ENCODE measurements at regions not wholly inside any gene's neighbourhood (a gene's known extent, or its start where the extent isn't known, plus 50 kb on each side); places are given as distances from the start of the nearest gene placed in this dataset.

- WGBS, 2 experiments (ENCODE audit: extremely low coverage in 1 of 2, insufficient coverage in 1 of 2, insufficient read length in 1 of 2, insufficient replicate concordance in 2 of 2, low coverage in 1 of 2, low lambda C conversion rate in 2 of 2, missing lambda C conversion rate in 1 of 2): 67% methylated on average over 1 of the region's 1 CpG; no CpG with 5 or more reads in 1 of the 2 experiments
- Histone ChIP-seq H3K4me2 (ENCODE audit: insufficient read depth in 1 of 2, low read depth in 2 of 2, low read length in 2 of 2) (no peak overlapping the region), H2AFZ (ENCODE audit: low read length) (no peak overlapping the region), H4K20me1 (replicated peaks in 1 of 2; ENCODE audit: control insufficient read depth in 1 of 2, insufficient read depth in 2 of 2, low read length in 2 of 2) (no peaks in the 10 kb centered on the region), H2BK120ac (replicated peaks; ENCODE audit: low read depth, low read length) (no peak overlapping the region), H3K14ac (ENCODE audit: insufficient read length) (no peak overlapping the region), H4K5ac (ENCODE audit: insufficient read length, low read depth, low read length) (no peak overlapping the region), H3K79me2 (ENCODE audit: control insufficient read depth in 1 of 2, insufficient read depth in 2 of 2, low read length in 2 of 2) (no peaks in the 10 kb centered on the region), H3K79me1 (ENCODE audit: low read depth, low read length) (no peaks in the 10 kb centered on the region), H2BK20ac (ENCODE audit: low read length) (no peak overlapping the region), H3K23me2 (ENCODE audit: low read depth, low read length) (no peaks in the 10 kb centered on the region; the same call in 1 of the 2 replicates), H3K27ac (ENCODE audit: low read depth, low read length) (no peak overlapping the region), H3K9ac (replicated peaks in 1 of 4; ENCODE audit: extremely low read depth in 1 of 4, low read depth in 3 of 4, low read length in 3 of 4) (no peak overlapping the region), H2BK5ac (ENCODE audit: low read depth, low read length) (no peak overlapping the region), H2BK12ac (ENCODE audit: low read depth, low read length) (no peak overlapping the region), H2AK5ac (ENCODE audit: low read depth, low read length) (no peak overlapping the region), H3K4ac (replicated peaks; ENCODE audit: insufficient read length, low read depth, low read length) (no peak overlapping the region), H4K91ac (replicated peaks; ENCODE audit: insufficient read length, low read length) (no peak overlapping the region), H3K23ac (ENCODE audit: insufficient read length) (no peak overlapping the region), H3K36me3 (ENCODE audit: control insufficient read depth in 2 of 4, insufficient read depth in 4 of 4, low read length in 3 of 4) (no peaks in the 10 kb centered on the region), H3K18ac (ENCODE audit: extremely low read depth, low read length) (no peak overlapping the region), H2BK15ac (ENCODE audit: low read length) (no peak overlapping the region), H3K9me3 (ENCODE audit: insufficient read depth in 2 of 2, low read depth in 1 of 2, low read length in 1 of 2) (peaks cover 0 to 9% of the 10 kb centered on the region in 2 experiments; a peak in 3 of 4 replicates), H4K8ac (ENCODE audit: extremely low read depth, insufficient read depth, low read length) (no peak overlapping the region), H3K4me1 (replicated peaks in 1 of 4; ENCODE audit: control insufficient read depth in 3 of 4, insufficient read depth in 4 of 4, low read length in 3 of 4) (peaks cover 5 to 13% (median 8%) of the 10 kb centered on the region in 4 experiments; a peak in 5 of 7 replicates), H3K56ac (replicated peaks; ENCODE audit: insufficient read length, low read depth, low read length) (no peak overlapping the region), H3K27me3 (replicated peaks in 1 of 4; ENCODE audit: control insufficient read depth in 3 of 4, extremely low read depth in 1 of 4, insufficient read depth in 3 of 4, low read length in 3 of 4) (no peaks in the 10 kb centered on the region), H3K4me3 (ENCODE audit: extremely low read depth in 1 of 4, insufficient read depth in 2 of 4, low read depth in 3 of 4, low read length in 4 of 4) (no peak overlapping the region)
- ChIA-PET CTCF (ENCODE audit: partially characterized antibody) (no interaction called here), POLR2A (ENCODE audit: partially characterized antibody) (interaction anchor here (1.0 kb wide), 1 partner anchor 26 kb away, joined by 3 read pairs; no protein-coding TSS in a partner anchor)
- no peak for TF ChIP-seq NANOG (IDR thresholded peaks at IDR 0.05; ENCODE audit: insufficient read depth, low read depth, low read length, poor library complexity, severe bottlenecking)
- peak in 1 of 2 experiments; percentile 19; a peak in 1 of 4 replicates for TF ChIP-seq RAD21 (IDR thresholded peaks at IDR 0.05 in 1 of 2, conservative IDR thresholded peaks at IDR 0.05 in 1 of 2; ENCODE audit: low read depth in 2 of 2, low read length in 2 of 2)
- TF ChIP-seq SP1 (IDR thresholded peaks at IDR 0.05; ENCODE audit: low read depth, low read length): 0 out of 2 replicates have a peak, but pooled peaks have one; percentile 31
- TF ChIP-seq CBX5 (IDR thresholded peaks at IDR 0.05; ENCODE audit: low read depth, low read length): no peak
- no peak for FAIRE-seq
- no peak for DNase-seq (ENCODE audit: low read depth in 1 of 2, low spot score in 2 of 2)
Observed at GRCh38 chr7:70886547-70886946, 245.4 kb upstream of the GALNT17 start.

Data from H1 (cell line).